Heart left ventricle (tissue), 16 donors: ENCODE measurements at regions not wholly inside any gene's neighbourhood (a gene's known extent, or its start where the extent isn't known, plus 50 kb on each side); places are given as distances from the start of the nearest gene placed in this dataset.
"Not testable (repeated sequence)": the region's sequence is repeated elsewhere in the genome, so short reads cannot be mapped to it uniquely, and the experiment has no call there.

Experiments used
- ATAC-seq, 4 donors: fragments of 200-7000 bp; cut with Tn5 transposase; one replicate each; pipeline ENCODE4 v1.9.1; 2020 to 2022; ENCODE audit warnings: moderate library complexity in 4 of 4, mild to moderate bottlenecking in 3 of 4, moderate number of reproducible peaks in 1 of 4
- DNase-seq, 5 donors: peaks; one replicate each; pipeline ENCODE4 v3.0.0-alpha.2; 2020
- H3K27ac ChIP-seq, 12 donors: fragments of 200-600 bp; sonication (generic) in 4 of 12; one replicate each; pipeline versions ENCODE4 v1.5.0 to v1.8.0; 2016 to 2022; ENCODE audit warnings: mild to moderate bottlenecking in 2 of 12
- H3K27me3 ChIP-seq, 9 donors: fragments of 200-600 bp; sonication (generic) in 2 of 9; one replicate each; pipeline versions ENCODE4 v1.5.1 to v1.8.0; 2016 to 2022; ENCODE audit warnings: mild to moderate bottlenecking in 3 of 9
- H3K36me3 ChIP-seq, 9 donors: fragments of 200-600 bp; sonication (generic) in 2 of 9; one replicate each; pipeline versions ENCODE4 v1.5.0 to v1.8.0; 2018 to 2022; ENCODE audit warnings: mild to moderate bottlenecking in 2 of 9
- H3K4me1 ChIP-seq, 12 donors: fragments of 200-600 bp; sonication (generic) in 4 of 12; one replicate each; pipeline versions ENCODE4 v1.5.0 to v1.8.0; 2016 to 2022; ENCODE audit warnings: mild to moderate bottlenecking in 3 of 12
- H3K4me3 ChIP-seq, 12 donors: fragments of 200-600 bp; sonication (generic) in 4 of 12; one replicate each; pipeline versions ENCODE4 v1.5.0 to v1.8.0; 2017 to 2022; ENCODE audit warnings: mild to moderate bottlenecking in 9 of 12, moderate library complexity in 4 of 12
- H3K9me3 ChIP-seq, 12 donors: fragments of 200-600 bp; sonication (generic) in 4 of 12; one replicate each; pipeline versions ENCODE4 v1.5.0 to v1.8.0; 2016 to 2022; ENCODE audit warnings: mild to moderate bottlenecking in 1 of 12
- CTCF ChIP-seq, 12 donors: fragments of 200-600 bp; sonication (generic) in 4 of 12; IDR thresholded peaks; one replicate each; pipeline versions ENCODE4 v1.5.0 to v1.8.0; 2018 to 2022; ENCODE audit warnings: antibody characterized with exemption in 12 of 12, mild to moderate bottlenecking in 5 of 12
- POLR2A ChIP-seq, 2 donors: fragments of 450-650 bp; IDR thresholded peaks; one replicate each; pipeline ENCODE4 v1.6.1; 2017; ENCODE audit warnings: antibody characterized with exemption in 2 of 2, mild to moderate bottlenecking in 2 of 2, moderate library complexity in 2 of 2
- WGBS, 4 donors: extraction: QIAGEN DNeasy Blood & Tissue Kit in 2 of 4; methylation state at CpG; one replicate each; pipeline versions ENCODE4 v1.1.5 to v1.1.7; 2013 to 2018; 5-methylcytosine and 5-hydroxymethylcytosine counted together
- intact Hi-C, 10 donors: fragments of 100-400 bp; cut with DNase I; formaldehyde crosslinking; loops; one replicate each; pipeline versions ENCODE4 v1.11.1 to v1.14.2; 2022
- donor health status: ischemic (EF 13 %, LVEDD 7.1; RV severe dilation, severe dysfunction).
- donor health status: healthy with polysubstance abuse.
- donor health status: DM: no; HTN: yes; CAD: no.
- donor health status: DM: no; HTN: no; CAD: no.
- donor health status: ischemic (EF 25% LVEDD 6.9; RV normal size, moderate dysfunction).
- donor health status: ischemic (EF 25% LVEDD 5.7; RV mildly dilated, moderate dysfunction).
- donor health status: healthy.
- donor health status: DM: yes; HTN: yes; CAD: no.
- donor health status: ischemic (EF 35%, LVEDD 5.7; RV mildly dilated, moderate dysfunction).
- donor health status: nonischemic (EF 11% LVEDD 7.7; RV severe dilation, severe dysfunction).
- donor health status: DM: yes; HTN: yes; CAD: no.
- donor health status: PGD.
- donor health status: ischemic (EF 29% LVEDD 5.4; RV normal size, mild dysfunction).
- donor health status: nonischemic (EF 23%, LVEDD 6.1; RV moderate dilation, normal function).

- 74 to 85% (median 79%) methylated on average over 4 of the region's 4 CpGs for WGBS, 4 donors
- DNase-seq (no peak), ATAC-seq (no peak)
- Histone ChIP-seq H3K9me3 (no peaks in the 10 kb centered on the region), H3K27ac (no peak overlapping the region), H3K36me3 (no peaks in the 10 kb centered on the region), H3K27me3 (no peaks in the 10 kb centered on the region), H3K4me3 (no peak overlapping the region), H3K4me1 (no peaks in the 10 kb centered on the region)
- TF ChIP-seq CTCF (IDR thresholded peaks at IDR 0.05): no peak
- no peak for TF ChIP-seq POLR2A (IDR thresholded peaks at IDR 0.05)
- intact Hi-C loops: no loop called here
Measured at GRCh38 chr13:81089371-81090157, 748.6 kb upstream of the SPRY2 start.

- H3K9me3 ChIP-seq: no peaks in the 10 kb centered on the region
- H3K4me1 ChIP-seq: no peaks in the 10 kb centered on the region
- no peaks in the 10 kb centered on the region for H3K36me3 ChIP-seq
- TF ChIP-seq CTCF (IDR thresholded peaks at IDR 0.05) (no peak), POLR2A (IDR thresholded peaks at IDR 0.05) (no peak)
- ATAC-seq (no peak), DNase-seq (no peak)
- H3K27ac ChIP-seq: no peak overlapping the region
- no peak overlapping the region for H3K4me3 ChIP-seq
- H3K27me3 ChIP-seq: no peaks in the 10 kb centered on the region
- intact Hi-C loops: no loop called here
- WGBS, 4 donors: 71 to 85% (median 81%) methylated on average over 2 of the region's 2 CpGs
Measured at GRCh38 chr13:81080911-81081454, 740.1 kb upstream of the SPRY2 start.

- intact Hi-C loops: no loop called here
Measured at GRCh38 chr13:81078048-81078447, 737.1 kb upstream of the SPRY2 start.

GRCh38 chr13:81069822-81070221 lies 728.9 kb upstream of the SPRY2 start:
- H3K27me3 ChIP-seq, H3K27ac ChIP-seq, H3K4me1 ChIP-seq, DNase-seq, ATAC-seq, intact Hi-C loops, H3K4me3 ChIP-seq, H3K9me3 ChIP-seq, H3K36me3 ChIP-seq: not testable (repeated sequence)
- 92 to 97% (median 94%) methylated on average over 11 to 18 of the region's 18 CpGs for WGBS, 4 donors

More at GRCh38 chr13:81078048-81078447, 737.1 kb upstream of the SPRY2 start:
- H3K36me3 ChIP-seq: no peaks in the 10 kb centered on the region
- H3K9me3 ChIP-seq: no peaks in the 10 kb centered on the region
- H3K27me3 ChIP-seq: no peaks in the 10 kb centered on the region
- no peak for TF ChIP-seq CTCF (IDR thresholded peaks at IDR 0.05)
- no peak for TF ChIP-seq POLR2A (IDR thresholded peaks at IDR 0.05)
- no peak for ATAC-seq
- H3K4me3 ChIP-seq: no peak overlapping the region
- no peak for DNase-seq
- H3K4me1 ChIP-seq: no peaks in the 10 kb centered on the region
- no peak overlapping the region for H3K27ac ChIP-seq

- no peak for TF ChIP-seq POLR2A (IDR thresholded peaks at IDR 0.05)
- TF ChIP-seq CTCF (IDR thresholded peaks at IDR 0.05): no peak
- no peak for ATAC-seq
- Histone ChIP-seq H3K27ac (no peak overlapping the region), H3K4me3 (no peak overlapping the region), H3K36me3 (no peaks in the 10 kb centered on the region), H3K27me3 (no peaks in the 10 kb centered on the region), H3K4me1 (no peaks in the 10 kb centered on the region), H3K9me3 (no peaks in the 10 kb centered on the region)
- intact Hi-C loops: no loop called here
- 20 to 39% (median 28%) methylated on average over 1 of the region's 1 CpG for WGBS, 4 donors
- no peak for DNase-seq
Measured at GRCh38 chr13:81058916-81059290, 718.0 kb upstream of the SPRY2 start.
